GM10266 (cell line): ENCODE measurements at regions not wholly inside any gene's neighbourhood (a gene's known extent, or its start where the extent isn't known, plus 50 kb on each side); places are given as distances from the start of the nearest gene placed in this dataset.

Experiments
- DNase-seq: peaks from one replicate; pipeline ENCODE4 v3.0.0; 2012; ENCODE audit errors: extremely low spot score
- CTCF ChIP-seq: IDR thresholded peaks from 2 replicates; pipeline ENCODE4 v1.5.1; 2012; ENCODE audit warnings: mild to moderate bottlenecking, low read depth; ENCODE audit not compliant: control insufficient read depth, insufficient read depth; ENCODE audit errors: missing control alignments

- TF ChIP-seq CTCF: no peak
- DNase-seq: no peak
Measured at GRCh38 chr6:4641461-4641860, 134.7 kb upstream of the CDYL start.

GRCh38 chr6:4640139-4640538 lies 136.1 kb upstream of the CDYL start:
- DNase-seq: no peak
- TF ChIP-seq CTCF: no peak

- TF ChIP-seq CTCF: no peak
- DNase-seq: no peak
Measured at GRCh38 chr6:4638641-4639040, 137.6 kb upstream of the CDYL start.

GRCh38 chr6:4637691-4638433 lies 138.3 kb upstream of the CDYL start:
- TF ChIP-seq CTCF: no peak
- DNase-seq: peak; percentile 20

- DNase-seq: no peak
- TF ChIP-seq CTCF: no peak
Measured at GRCh38 chr6:4636881-4637224, 139.4 kb upstream of the CDYL start.

GRCh38 chr6:4636191-4636880 lies 139.9 kb upstream of the CDYL start:
- no peak for DNase-seq
- TF ChIP-seq CTCF: no peak

GRCh38 chr6:4635666-4636065 lies 140.5 kb upstream of the CDYL start:
- no peak for TF ChIP-seq CTCF
- DNase-seq: no peak
